Fibroblast of lung (primary cell): ENCODE measurements at regions not wholly inside any gene's neighbourhood (a gene's known extent, or its start where the extent isn't known, plus 50 kb on each side); places are given as distances from the start of the nearest gene placed in this dataset.

Experiments used
- DNase-seq, 2 donors: peaks; one replicate each; pipeline versions ENCODE4 v3.0.0 to v3.0.0-alpha.2; 2010; ENCODE audit warnings: low read depth in 2 of 2
- H2AFZ ChIP-seq: 2 replicates; pipeline ENCODE4 v1.5.1; 2012; ENCODE audit warnings: low read length, control low read depth, inconsistent platforms
- H3K27ac ChIP-seq: 2 replicates; pipeline ENCODE4 v1.5.1; 2011; ENCODE audit warnings: low read length, control low read depth; ENCODE audit not compliant: insufficient read depth
- H3K27me3 ChIP-seq: 2 replicates; pipeline ENCODE4 v1.5.1; 2011; ENCODE audit warnings: mild to moderate bottlenecking, low read length; ENCODE audit not compliant: control insufficient read depth, insufficient read depth
- H3K36me3 ChIP-seq: 2 replicates; pipeline ENCODE4 v1.5.1; 2011; ENCODE audit warnings: low read length; ENCODE audit not compliant: control insufficient read depth, insufficient read depth
- H3K4me1 ChIP-seq: 2 replicates; pipeline ENCODE4 v1.5.1; 2011; ENCODE audit warnings: low read length; ENCODE audit not compliant: control insufficient read depth, insufficient read depth; ENCODE audit errors: extremely low read depth
- H3K4me2 ChIP-seq: 2 replicates; pipeline ENCODE4 v1.5.1; 2011; ENCODE audit warnings: low read length, control low read depth; ENCODE audit not compliant: insufficient read depth; ENCODE audit errors: extremely low read depth
- H3K4me3 ChIP-seq, 4 experiments: fragments of 200-600 bp in 1 of 4; sonication (generic) in 1 of 4; replicated peaks in 1 of 4; 2 replicates each; pipeline ENCODE4 v1.5.1; 2011 to 2016; ENCODE audit warnings: low read length in 4 of 4, low read depth in 3 of 4, mild to moderate bottlenecking in 3 of 4, control low read depth in 2 of 4, inconsistent platforms in 1 of 4, mixed read lengths in 1 of 4; ENCODE audit not compliant: insufficient read depth in 1 of 4; ENCODE audit errors: control extremely low read depth in 1 of 4
- H3K79me2 ChIP-seq: 2 replicates; pipeline ENCODE4 v1.5.1; 2012; ENCODE audit warnings: mild to moderate bottlenecking, low read length, inconsistent platforms; ENCODE audit not compliant: control insufficient read depth, insufficient read depth
- H3K9ac ChIP-seq: 2 replicates; pipeline ENCODE4 v1.5.1; 2011; ENCODE audit warnings: mild to moderate bottlenecking, low read length, control low read depth; ENCODE audit not compliant: insufficient read depth
- H3K9me3 ChIP-seq: 2 replicates; pipeline ENCODE4 v1.5.1; 2012; ENCODE audit warnings: low read depth, low read length; ENCODE audit not compliant: control insufficient read depth, insufficient read depth
- H4K20me1 ChIP-seq: 2 replicates; pipeline ENCODE4 v1.5.1; 2011; ENCODE audit warnings: low read length; ENCODE audit not compliant: control insufficient read depth, insufficient read depth; ENCODE audit errors: extremely low read depth
- CTCF ChIP-seq, 2 donors: IDR thresholded peaks in 1 of 2; conservative IDR thresholded peaks in 1 of 2; 1 replicate in 1 of 2; 2 replicates in 1 of 2; pipeline ENCODE4 v1.5.1; 2011 to 2012; ENCODE audit warnings: low read length in 2 of 2, control low read depth in 1 of 2, inconsistent platforms in 1 of 2, low read depth in 1 of 2, mild to moderate bottlenecking in 1 of 2
- EZH2 ChIP-seq: IDR thresholded peaks from 2 replicates; pipeline ENCODE4 v1.5.1; 2012; ENCODE audit warnings: low read length, control low read depth, mild to moderate bottlenecking; ENCODE audit errors: missing control alignments

GRCh38 chr12:111048991-111049390, 128.6 kb upstream of the MYL2 start:
- no peaks in the 10 kb centered on the region for H3K79me2 ChIP-seq
- TF ChIP-seq EZH2 = no peak
- TF ChIP-seq CTCF (conservative IDR thresholded peaks at IDR 0.05 in 1 of 2, IDR thresholded peaks at IDR 0.05 in 1 of 2; ENCODE audit: low read depth in 1 of 2, low read length in 2 of 2) = no peak
- H3K27ac ChIP-seq = no peak overlapping the region
- no peaks in the 10 kb centered on the region for H3K36me3 ChIP-seq
- no peaks in the 10 kb centered on the region for H3K9me3 ChIP-seq
- no peak for DNase-seq
- H3K9ac ChIP-seq = no peak overlapping the region
- no peaks in the 10 kb centered on the region for H3K4me1 ChIP-seq
- no peak overlapping the region for H2AFZ ChIP-seq
- no peaks in the 10 kb centered on the region for H3K27me3 ChIP-seq
- H4K20me1 ChIP-seq = no peaks in the 10 kb centered on the region
- H3K4me2 ChIP-seq = no peak overlapping the region
- H3K4me3 ChIP-seq = no peak overlapping the region

DNA sequence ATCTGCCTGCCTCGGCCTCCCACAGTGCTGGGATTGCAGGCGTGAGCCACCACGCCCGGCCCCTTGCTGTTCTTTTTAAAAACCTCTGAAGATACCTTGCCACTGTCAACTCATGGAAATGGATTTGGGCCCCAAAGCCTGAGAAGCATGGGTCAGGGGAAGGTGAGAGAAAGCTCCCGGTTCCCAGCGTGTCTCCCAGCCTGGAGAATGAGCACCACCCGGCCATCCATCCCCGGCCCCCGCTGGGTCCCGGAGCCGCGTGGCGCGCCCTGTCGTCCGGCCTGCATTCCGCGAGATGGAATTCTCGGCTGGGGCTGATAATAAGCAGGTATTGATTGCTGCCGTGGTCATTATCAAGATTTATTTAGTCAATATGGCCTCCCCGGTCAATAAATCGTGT, 126.5 kb upstream of the MYL2 start:
- Histone ChIP-seq H3K27me3 (no peaks in the 10 kb centered on the region), H3K9me3 (no peaks in the 10 kb centered on the region), H3K79me2 (no peaks in the 10 kb centered on the region), H3K4me1 (no peaks in the 10 kb centered on the region), H2AFZ (no peak overlapping the region), H3K4me2 (no peak overlapping the region), H3K27ac (no peak overlapping the region), H4K20me1 (no peaks in the 10 kb centered on the region), H3K4me3 (no peak overlapping the region), H3K36me3 (no peaks in the 10 kb centered on the region), H3K9ac (no peak overlapping the region)
- no peak for DNase-seq
- TF ChIP-seq EZH2 = no peak

DNA sequence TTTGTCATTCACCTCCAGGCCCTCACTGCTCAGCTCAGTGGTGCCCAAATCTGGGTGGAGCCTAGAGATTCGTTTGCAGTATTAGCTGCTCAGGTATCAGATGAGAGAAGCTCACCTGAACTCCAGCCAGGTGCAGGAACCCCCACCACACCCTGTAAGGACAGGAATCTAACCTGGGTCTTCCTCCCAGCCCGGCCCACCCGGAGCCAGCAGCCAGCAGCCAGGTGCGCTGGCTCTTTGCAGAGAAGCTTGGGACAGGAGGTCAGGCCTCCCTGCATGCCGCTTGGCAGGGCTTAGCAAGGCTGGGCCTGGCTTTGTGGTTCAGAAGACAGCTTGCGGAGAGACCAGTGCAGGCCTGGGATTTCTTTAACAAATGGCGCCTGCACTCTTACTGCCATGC, 125.6 kb upstream of the MYL2 start:
- Histone ChIP-seq H3K4me3 (no peak overlapping the region), H2AFZ (no peak overlapping the region), H3K9ac (no peak overlapping the region), H4K20me1 (no peaks in the 10 kb centered on the region), H3K79me2 (no peaks in the 10 kb centered on the region), H3K4me1 (no peaks in the 10 kb centered on the region), H3K36me3 (no peaks in the 10 kb centered on the region), H3K27me3 (no peaks in the 10 kb centered on the region), H3K9me3 (no peaks in the 10 kb centered on the region), H3K4me2 (no peak overlapping the region), H3K27ac (no peak overlapping the region)
- DNase-seq = no peak
- no peak for TF ChIP-seq EZH2
- no peak for TF ChIP-seq CTCF (conservative IDR thresholded peaks at IDR 0.05 in 1 of 2, IDR thresholded peaks at IDR 0.05 in 1 of 2; ENCODE audit: low read depth in 1 of 2, low read length in 2 of 2)
